ENCODE measurements at regions not wholly inside any gene's neighbourhood (a gene's known extent, or its start where the extent isn't known, plus 50 kb on each side); places are given as distances from the start of the nearest gene placed in this dataset.
"Not testable (repeated sequence)": the region's sequence is repeated elsewhere in the genome, so short reads cannot be mapped to it uniquely, and the experiment has no call there.

- DNase-seq, result not testable (repeated sequence)
Observed at GRCh38 chr12:20160899-20161298, 207.4 kb upstream of the PDE3A start.

GRCh38 chr12:20174528-20175175 is 193.7 kb upstream of the PDE3A start:
- no peak for DNase-seq

GRCh38 chr12:20175704-20176388 is 192.5 kb upstream of the PDE3A start:
- DNase-seq, result no peak

GRCh38 chr12:20181416-20182180 is 186.7 kb upstream of the PDE3A start:
- no peak for DNase-seq

- no peak for DNase-seq
Observed at GRCh38 chr12:20183563-20183962, 184.8 kb upstream of the PDE3A start.

- no peak for DNase-seq
Observed at GRCh38 chr12:20184514-20184913, 183.8 kb upstream of the PDE3A start.

GRCh38 chr12:20187456-20187855 is 180.9 kb upstream of the PDE3A start:
- DNase-seq, result no peak

GRCh38 chr12:20188930-20189653 is 179.2 kb upstream of the PDE3A start:
- DNase-seq, result no peak

GRCh38 chr12:20189767-20190166 is 178.6 kb upstream of the PDE3A start:
- no peak for DNase-seq

- no peak for DNase-seq
Observed at GRCh38 chr12:20194171-20194570, 174.2 kb upstream of the PDE3A start.

- no peak for DNase-seq
Observed at GRCh38 chr12:20196767-20197166, 171.6 kb upstream of the PDE3A start.

- no peak for DNase-seq
Observed at GRCh38 chr12:20197411-20197810, 170.9 kb upstream of the PDE3A start.

GRCh38 chr12:20199780-20200179 is 168.6 kb upstream of the PDE3A start:
- DNase-seq, result no peak

GRCh38 chr12:20201733-20202132 is 166.6 kb upstream of the PDE3A start:
- DNase-seq, result no peak

GRCh38 chr12:20205854-20206253 is 162.5 kb upstream of the PDE3A start:
- no peak for DNase-seq

GRCh38 chr12:20206410-20206809 is 161.9 kb upstream of the PDE3A start:
- DNase-seq, result no peak

- DNase-seq, result no peak
Observed at GRCh38 chr12:20210621-20211215, 157.6 kb upstream of the PDE3A start.

- no peak for DNase-seq
Observed at GRCh38 chr12:20211541-20211940, 156.8 kb upstream of the PDE3A start.

GRCh38 chr12:20211981-20212421 is 156.3 kb upstream of the PDE3A start:
- no peak for DNase-seq

GRCh38 chr12:20212658-20213555 is 155.4 kb upstream of the PDE3A start:
- no peak for DNase-seq

GRCh38 chr12:20213723-20214625 is 154.4 kb upstream of the PDE3A start:
- no peak for DNase-seq

All from CD4-positive, alpha-beta T cell treated with Interleukin-17A for 1 hour (primary cell).